Panc1 (cell line): ENCODE measurements at regions not wholly inside any gene's neighbourhood (a gene's known extent, or its start where the extent isn't known, plus 50 kb on each side); places are given as distances from the start of the nearest gene placed in this dataset.

ENCODE experiments used
- ATAC-seq: fragments of 200-7000 bp; cut with Tn5 transposase; 2 replicates; pipeline ENCODE4 v1.9.1; 2020; ENCODE audit warnings: mild to moderate bottlenecking, moderate library complexity
- BruUV-seq: library from RNA; stranded (reverse); fragments of 400-500 nt; replicated peaks from 2 replicates; lab custom pipeline; 2021; lab: Mats Ljungman, UMichigan
- CTCF ChIA-PET: fragments of 300-600 bp; sonication (Branson Sonifier 250); formaldehyde crosslinking; loops from one replicate; lab custom pipeline; 2022; ENCODE audit warnings: antibody characterized with exemption; lab: Charles Lee
- POLR2A ChIA-PET: fragments of 300-600 bp; sonication (Branson Sonifier 250); formaldehyde crosslinking; loops from one replicate; lab custom pipeline; 2022; ENCODE audit warnings: antibody characterized with exemption; lab: Charles Lee
- DNase-seq: peaks from one replicate; pipeline ENCODE4 v3.0.0-alpha.2; 2010; ENCODE audit warnings: low read depth, low spot score
- H3K27ac ChIP-seq: 2 replicates; pipeline ENCODE4 v1.5.1; 2011; ENCODE audit warnings: mild to moderate bottlenecking, low read length, inconsistent platforms
- H3K27me3 ChIP-seq: fragments of 200-500 bp; sonication (Bioruptor generic); 2 replicates; pipeline ENCODE4 v1.6.0; 2014; ENCODE audit warnings: low read length, inconsistent platforms; ENCODE audit not compliant: control insufficient read depth, insufficient read depth
- H3K36me3 ChIP-seq: fragments of 200-500 bp; sonication (Bioruptor generic); 2 replicates; pipeline ENCODE4 v1.5.1; 2014; ENCODE audit warnings: inconsistent platforms, mild to moderate bottlenecking, low read length, moderate library complexity; ENCODE audit not compliant: control insufficient read depth, insufficient read depth
- H3K4me1 ChIP-seq: 2 replicates; pipeline ENCODE4 v1.5.1; 2011; ENCODE audit warnings: inconsistent platforms, mild to moderate bottlenecking, low read length, moderate library complexity; ENCODE audit not compliant: control insufficient read depth, insufficient read depth
- H3K4me3 ChIP-seq, 2 experiments: 2 replicates each; pipeline ENCODE4 v1.5.1; 2011 to 2012; ENCODE audit warnings: low read depth in 2 of 2, low read length in 2 of 2, mild to moderate bottlenecking in 2 of 2, inconsistent platforms in 1 of 2, moderate library complexity in 1 of 2
- H3K9me3 ChIP-seq: fragments of 200-500 bp; sonication (Bioruptor generic); 2 replicates; pipeline ENCODE4 v1.5.1; 2014; ENCODE audit warnings: low read depth, mild to moderate bottlenecking, inconsistent platforms, low read length, moderate library complexity; ENCODE audit not compliant: control insufficient read depth, insufficient read depth
- POLR2AphosphoS5 ChIP-seq: IDR thresholded peaks from 2 replicates; pipeline ENCODE4 v1.6.1; 2012; ENCODE audit warnings: mild to moderate bottlenecking, low read depth, low read length, moderate library complexity
- SIN3A ChIP-seq: IDR thresholded peaks from 2 replicates; pipeline ENCODE4 v1.6.1; 2012; ENCODE audit warnings: low read depth, mild to moderate bottlenecking, low read length, moderate library complexity, borderline replicate concordance; ENCODE audit not compliant: insufficient read depth
- TCF7L2 ChIP-seq: IDR thresholded peaks from 2 replicates; pipeline ENCODE4 v1.6.1; 2011; ENCODE audit warnings: mild to moderate bottlenecking, low read depth, low read length, inconsistent platforms
- in situ Hi-C: cut with HindIII; loops from 2 replicates; pipeline ENCODE4 v1.10.0; 2016; ENCODE audit warnings: low sequenced_read_pairs, low pct_unique_long_range_greater_than_20kb
- intact Hi-C: fragments of 100-400 bp; cut with micrococcal nuclease; formaldehyde crosslinking; loops from one replicate; pipeline ENCODE4 v1.10.0; 2022; ENCODE audit not compliant: unreplicated experiment
- TF ChIP-seq, protein P1 (sequence below): fragments of 450-650 bp; IDR thresholded peaks from 2 replicates; pipeline ENCODE4 v1.5.1; 2017; ENCODE audit warnings: mild to moderate bottlenecking
- TF ChIP-seq, protein P2 (sequence below), 2 experiments: IDR thresholded peaks; 2 replicates each; pipeline ENCODE4 v1.6.1; 2011 to 2012; ENCODE audit warnings: low read depth in 2 of 2, control low read depth in 1 of 2, low read length in 1 of 2, mild to moderate bottlenecking in 1 of 2, moderate library complexity in 1 of 2; ENCODE audit not compliant: insufficient read depth in 1 of 2

DNA sequence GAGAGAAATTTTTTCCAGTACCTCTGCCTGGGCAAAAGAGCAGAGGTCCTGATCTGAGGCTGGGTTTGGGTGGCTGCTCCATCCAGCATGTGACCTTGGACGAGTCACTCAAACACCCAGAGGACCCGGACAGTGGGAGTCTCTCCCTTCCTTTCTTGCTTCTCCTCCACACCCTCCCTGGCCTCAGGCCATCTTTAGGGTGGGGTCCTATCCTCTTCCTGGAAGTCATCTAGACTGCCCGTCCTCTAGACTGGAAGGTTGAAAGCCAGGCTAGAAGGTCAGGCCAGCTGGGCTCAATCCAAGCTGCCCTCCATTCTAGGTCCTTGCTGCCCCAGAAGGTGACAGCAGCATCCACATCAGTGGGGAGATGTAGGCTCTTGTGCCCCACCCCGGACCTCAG is 599.5 kb downstream of the MATN1 start:
- ChIA-PET POLR2A (no interaction called here), CTCF (no interaction called here)
- Histone ChIP-seq H3K4me1 (no peaks in the 10 kb centered on the region), H3K36me3 (no peaks in the 10 kb centered on the region), H3K27ac (no peak overlapping the region), H3K9me3 (no peaks in the 10 kb centered on the region), H3K27me3 (no peaks in the 10 kb centered on the region; the same call in 1 of the 2 replicates), H3K4me3 (no peak overlapping the region)
- TF ChIP-seq SIN3A, result no peak
- no peak for TF ChIP-seq TCF7L2
- TF ChIP-seq, protein P1, sequence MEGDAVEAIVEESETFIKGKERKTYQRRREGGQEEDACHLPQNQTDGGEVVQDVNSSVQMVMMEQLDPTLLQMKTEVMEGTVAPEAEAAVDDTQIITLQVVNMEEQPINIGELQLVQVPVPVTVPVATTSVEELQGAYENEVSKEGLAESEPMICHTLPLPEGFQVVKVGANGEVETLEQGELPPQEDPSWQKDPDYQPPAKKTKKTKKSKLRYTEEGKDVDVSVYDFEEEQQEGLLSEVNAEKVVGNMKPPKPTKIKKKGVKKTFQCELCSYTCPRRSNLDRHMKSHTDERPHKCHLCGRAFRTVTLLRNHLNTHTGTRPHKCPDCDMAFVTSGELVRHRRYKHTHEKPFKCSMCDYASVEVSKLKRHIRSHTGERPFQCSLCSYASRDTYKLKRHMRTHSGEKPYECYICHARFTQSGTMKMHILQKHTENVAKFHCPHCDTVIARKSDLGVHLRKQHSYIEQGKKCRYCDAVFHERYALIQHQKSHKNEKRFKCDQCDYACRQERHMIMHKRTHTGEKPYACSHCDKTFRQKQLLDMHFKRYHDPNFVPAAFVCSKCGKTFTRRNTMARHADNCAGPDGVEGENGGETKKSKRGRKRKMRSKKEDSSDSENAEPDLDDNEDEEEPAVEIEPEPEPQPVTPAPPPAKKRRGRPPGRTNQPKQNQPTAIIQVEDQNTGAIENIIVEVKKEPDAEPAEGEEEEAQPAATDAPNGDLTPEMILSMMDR, result no peak
- TF ChIP-seq, protein P2, sequence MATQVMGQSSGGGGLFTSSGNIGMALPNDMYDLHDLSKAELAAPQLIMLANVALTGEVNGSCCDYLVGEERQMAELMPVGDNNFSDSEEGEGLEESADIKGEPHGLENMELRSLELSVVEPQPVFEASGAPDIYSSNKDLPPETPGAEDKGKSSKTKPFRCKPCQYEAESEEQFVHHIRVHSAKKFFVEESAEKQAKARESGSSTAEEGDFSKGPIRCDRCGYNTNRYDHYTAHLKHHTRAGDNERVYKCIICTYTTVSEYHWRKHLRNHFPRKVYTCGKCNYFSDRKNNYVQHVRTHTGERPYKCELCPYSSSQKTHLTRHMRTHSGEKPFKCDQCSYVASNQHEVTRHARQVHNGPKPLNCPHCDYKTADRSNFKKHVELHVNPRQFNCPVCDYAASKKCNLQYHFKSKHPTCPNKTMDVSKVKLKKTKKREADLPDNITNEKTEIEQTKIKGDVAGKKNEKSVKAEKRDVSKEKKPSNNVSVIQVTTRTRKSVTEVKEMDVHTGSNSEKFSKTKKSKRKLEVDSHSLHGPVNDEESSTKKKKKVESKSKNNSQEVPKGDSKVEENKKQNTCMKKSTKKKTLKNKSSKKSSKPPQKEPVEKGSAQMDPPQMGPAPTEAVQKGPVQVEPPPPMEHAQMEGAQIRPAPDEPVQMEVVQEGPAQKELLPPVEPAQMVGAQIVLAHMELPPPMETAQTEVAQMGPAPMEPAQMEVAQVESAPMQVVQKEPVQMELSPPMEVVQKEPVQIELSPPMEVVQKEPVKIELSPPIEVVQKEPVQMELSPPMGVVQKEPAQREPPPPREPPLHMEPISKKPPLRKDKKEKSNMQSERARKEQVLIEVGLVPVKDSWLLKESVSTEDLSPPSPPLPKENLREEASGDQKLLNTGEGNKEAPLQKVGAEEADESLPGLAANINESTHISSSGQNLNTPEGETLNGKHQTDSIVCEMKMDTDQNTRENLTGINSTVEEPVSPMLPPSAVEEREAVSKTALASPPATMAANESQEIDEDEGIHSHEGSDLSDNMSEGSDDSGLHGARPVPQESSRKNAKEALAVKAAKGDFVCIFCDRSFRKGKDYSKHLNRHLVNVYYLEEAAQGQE (IDR thresholded peaks at IDR 0.05; ENCODE audit: insufficient read depth in 1 of 2, low read depth in 2 of 2, low read length in 1 of 2), result no peak
- TF ChIP-seq POLR2AphosphoS5, result no peak
- in situ Hi-C loops, result no loop called here
- no peak for ATAC-seq
- BruUV-seq, result no TSS peak
- intact Hi-C loops, result no loop called here
- DNase-seq, result no peak

DNA sequence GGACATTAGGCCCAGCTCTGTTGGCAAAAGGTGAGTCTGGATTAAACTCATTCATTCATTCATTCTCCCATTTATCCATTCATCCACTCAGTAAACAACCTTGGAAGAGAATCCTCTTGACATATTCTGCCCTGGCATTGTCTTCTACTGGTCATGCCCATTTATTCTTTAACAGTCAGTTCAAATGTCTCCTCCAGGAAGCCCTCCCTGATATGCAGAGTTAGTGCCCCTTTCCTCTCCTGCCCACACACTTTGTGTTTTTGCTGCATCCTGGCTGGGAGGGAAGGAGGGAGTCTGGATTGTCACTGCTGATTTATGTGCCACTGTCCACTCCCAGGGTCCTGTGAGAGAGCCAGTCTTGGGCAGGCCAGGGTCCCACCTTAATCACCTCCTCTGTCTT is 600.3 kb downstream of the MATN1 start:
- ChIA-PET CTCF (no interaction called here), POLR2A (no interaction called here)
- Histone ChIP-seq H3K36me3 (no peaks in the 10 kb centered on the region), H3K9me3 (no peaks in the 10 kb centered on the region), H3K4me1 (no peaks in the 10 kb centered on the region), H3K4me3 (no peak overlapping the region), H3K27me3 (0 out of 2 replicates have a peak, but pooled peaks cover 2% of the 10 kb centered on the region), H3K27ac (no peak overlapping the region)
- in situ Hi-C loops (no loop called here), intact Hi-C loops (no loop called here)
- no TSS peak for BruUV-seq
- TF ChIP-seq, protein P1, result no peak
- TF ChIP-seq, protein P2 (IDR thresholded peaks at IDR 0.05; ENCODE audit: insufficient read depth in 1 of 2, low read depth in 2 of 2, low read length in 1 of 2), result no peak
- DNase-seq (no peak), ATAC-seq (no peak)
